Naive thymus-derived CD4-positive, alpha-beta T cell (primary cell): ENCODE measurements at regions not wholly inside any gene's neighbourhood (a gene's known extent, or its start where the extent isn't known, plus 50 kb on each side); places are given as distances from the start of the nearest gene placed in this dataset.

Experiments used
- ATAC-seq: fragments of 150-1000 bp; cut with Tn5 transposase; 2 replicates; pipeline ENCODE4 v1.10.0; 2021; ENCODE audit warnings: mild to moderate bottlenecking, moderate library complexity
- CTCF ChIA-PET: fragments of 350-600 bp; sonication (Branson Sonifier 250); formaldehyde crosslinking; loops from one replicate; lab custom pipeline; 2021; ENCODE audit warnings: antibody characterized with exemption; lab: Charles Lee
- POLR2A ChIA-PET: fragments of 350-600 bp; sonication (Branson Sonifier 250); formaldehyde crosslinking; loops from one replicate; lab custom pipeline; 2021; ENCODE audit warnings: antibody characterized with exemption, inconsistent platforms; lab: Charles Lee
- DNase-seq, 9 donors: peaks; one replicate each; pipeline versions ENCODE4 v3.0.0 to v3.0.0-alpha.2; 2020 to 2022; ENCODE audit warnings: mixed read lengths in 1 of 9
- H3K27ac ChIP-seq: one replicate; pipeline ENCODE4 v1.7.0; 2013; ENCODE audit warnings: mild to moderate bottlenecking, low read depth, low read length, moderate library complexity
- H3K27me3 ChIP-seq, 2 donors: one replicate each; pipeline ENCODE4 v1.7.0; 2013; ENCODE audit warnings: low read length in 2 of 2, mild to moderate bottlenecking in 2 of 2, moderate library complexity in 2 of 2; ENCODE audit not compliant: control insufficient read depth in 2 of 2, insufficient read depth in 2 of 2
- H3K36me3 ChIP-seq, 3 experiments: 1 replicate in 2 of 3; 2 replicates in 1 of 3; pipeline ENCODE4 v1.7.0; 2013; ENCODE audit warnings: low read length in 3 of 3, mild to moderate bottlenecking in 3 of 3, moderate library complexity in 1 of 3; ENCODE audit not compliant: insufficient read depth in 3 of 3, control insufficient read depth in 2 of 3
- H3K4me1 ChIP-seq, 2 donors: one replicate each; pipeline ENCODE4 v1.7.0; 2013; ENCODE audit warnings: low read length in 2 of 2, mild to moderate bottlenecking in 2 of 2, moderate library complexity in 1 of 2; ENCODE audit not compliant: control insufficient read depth in 2 of 2, insufficient read depth in 2 of 2
- H3K4me3 ChIP-seq: 2 replicates; pipeline ENCODE4 v1.7.0; 2013; ENCODE audit warnings: mild to moderate bottlenecking, low read length
- H3K9me3 ChIP-seq, 3 experiments: 1 replicate in 2 of 3; 2 replicates in 1 of 3; pipeline ENCODE4 v1.7.0; 2013; ENCODE audit warnings: low read length in 3 of 3; ENCODE audit not compliant: control insufficient read depth in 2 of 3
- H3K27ac Mint-ChIP-seq, 9 donors: one replicate each; pipeline ENCODE4 v1.8.0; 2020 to 2022; ENCODE audit warnings: mixed read lengths in 9 of 9, mild to moderate bottlenecking in 8 of 9, moderate library complexity in 5 of 9, inconsistent platforms in 2 of 9
- H3K27me3 Mint-ChIP-seq, 5 donors: one replicate each; pipeline ENCODE4 v1.8.0; 2021 to 2022; ENCODE audit warnings: mixed read lengths in 5 of 5, mild to moderate bottlenecking in 1 of 5
- H3K36me3 Mint-ChIP-seq, 5 donors: one replicate each; pipeline ENCODE4 v1.8.0; 2020 to 2022; ENCODE audit warnings: mixed read lengths in 5 of 5, mild to moderate bottlenecking in 3 of 5, inconsistent platforms in 1 of 5
- H3K4me1 Mint-ChIP-seq, 7 donors: one replicate each; pipeline ENCODE4 v1.8.0; 2020 to 2022; ENCODE audit warnings: mixed read lengths in 7 of 7, mild to moderate bottlenecking in 3 of 7, inconsistent platforms in 1 of 7
- H3K4me3 Mint-ChIP-seq, 10 donors: one replicate each; pipeline ENCODE4 v1.8.0; 2020 to 2022; ENCODE audit warnings: mild to moderate bottlenecking in 10 of 10, mixed read lengths in 10 of 10, moderate library complexity in 6 of 10, inconsistent platforms in 2 of 10
- H3K9me3 Mint-ChIP-seq, 11 donors: one replicate each; pipeline ENCODE4 v1.8.0; 2020 to 2022; ENCODE audit warnings: mixed read lengths in 11 of 11, mild to moderate bottlenecking in 4 of 11, inconsistent platforms in 1 of 11, moderate library complexity in 1 of 11
- intact Hi-C, 2 donors: fragments of 100-400 bp; cut with micrococcal nuclease; formaldehyde crosslinking; loops; one replicate each; pipeline ENCODE4 v1.15.1; 2023

- peaks cover 0 to 5% (median 3%) of the 10 kb centered on the region in 5 donors for H3K27me3 Mint-ChIP-seq
- POLR2A ChIA-PET = no interaction called here
- H3K9me3 ChIP-seq = no peaks in the 10 kb centered on the region
- no peak for DNase-seq
- no peak overlapping the region for H3K27ac Mint-ChIP-seq
- H3K36me3 Mint-ChIP-seq = no peaks in the 10 kb centered on the region
- no peaks in the 10 kb centered on the region for H3K4me1 Mint-ChIP-seq
- H3K27ac ChIP-seq = no peak overlapping the region
- H3K36me3 ChIP-seq = no peaks in the 10 kb centered on the region
- intact Hi-C loops = no loop called here
- no peaks in the 10 kb centered on the region for H3K4me1 ChIP-seq
- no peak overlapping the region for H3K4me3 Mint-ChIP-seq
- no peak overlapping the region for H3K4me3 ChIP-seq
- CTCF ChIA-PET = no interaction called here
- no peaks in the 10 kb centered on the region for H3K27me3 ChIP-seq
- ATAC-seq = no peak
- H3K9me3 Mint-ChIP-seq = peaks cover 0 to 6% (median under 1%) of the 10 kb centered on the region in 11 donors
Observed at GRCh38 chr1:194537521-194537920, 1351.1 kb upstream of the B3GALT2 start.

DNA sequence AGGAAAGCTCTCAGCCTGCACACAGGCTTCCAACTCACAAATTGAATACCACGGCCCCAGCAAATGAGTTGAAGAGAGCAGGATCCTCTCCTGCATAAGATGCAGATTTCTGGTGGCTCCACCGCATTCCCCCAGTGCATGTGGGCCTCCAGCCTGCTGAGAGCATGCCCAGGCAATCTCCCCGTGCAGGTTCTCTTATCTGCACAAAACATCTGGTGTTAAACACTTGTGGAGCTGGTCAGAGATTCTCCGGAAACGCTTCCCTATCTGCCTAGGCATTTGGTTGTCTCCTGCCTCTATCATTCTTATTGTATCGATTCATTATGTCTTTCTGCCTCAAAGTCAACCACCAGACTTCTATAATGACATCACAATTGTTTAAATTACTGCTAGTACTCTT is 1349.0 kb upstream of the B3GALT2 start:
- H3K4me1 ChIP-seq = no peaks in the 10 kb centered on the region
- H3K36me3 ChIP-seq = no peaks in the 10 kb centered on the region
- H3K27ac ChIP-seq = no peak overlapping the region
- ChIA-PET POLR2A (no interaction called here), CTCF (no interaction called here)
- peaks cover 0 to 5% (median 3%) of the 10 kb centered on the region in 5 donors for H3K27me3 Mint-ChIP-seq
- no peak for ATAC-seq
- H3K27ac Mint-ChIP-seq = no peak overlapping the region
- H3K36me3 Mint-ChIP-seq = no peaks in the 10 kb centered on the region
- no peak overlapping the region for H3K4me3 Mint-ChIP-seq
- no peaks in the 10 kb centered on the region for H3K4me1 Mint-ChIP-seq
- DNase-seq = no peak
- peaks cover 0 to 4% (median 0%) of the 10 kb centered on the region in 11 donors for H3K9me3 Mint-ChIP-seq
- intact Hi-C loops = no loop called here
- no peaks in the 10 kb centered on the region for H3K9me3 ChIP-seq
- H3K27me3 ChIP-seq = no peaks in the 10 kb centered on the region
- no peak overlapping the region for H3K4me3 ChIP-seq

GRCh38 chr1:194534784-194535183 is 1348.4 kb upstream of the B3GALT2 start:
- H3K36me3 ChIP-seq = no peaks in the 10 kb centered on the region
- Mint-ChIP-seq H3K27me3 (peaks cover 0 to 5% (median 3%) of the 10 kb centered on the region in 5 donors), H3K36me3 (no peaks in the 10 kb centered on the region), H3K9me3 (peaks cover 0 to 4% (median 0%) of the 10 kb centered on the region in 11 donors), H3K4me1 (no peaks in the 10 kb centered on the region), H3K27ac (no peak overlapping the region), H3K4me3 (no peak overlapping the region)
- ChIA-PET CTCF (no interaction called here), POLR2A (no interaction called here)
- intact Hi-C loops = no loop called here
- H3K27me3 ChIP-seq = no peaks in the 10 kb centered on the region
- no peak for DNase-seq
- no peaks in the 10 kb centered on the region for H3K9me3 ChIP-seq
- no peaks in the 10 kb centered on the region for H3K4me1 ChIP-seq
- no peak overlapping the region for H3K4me3 ChIP-seq
- no peak overlapping the region for H3K27ac ChIP-seq
- no peak for ATAC-seq

DNA sequence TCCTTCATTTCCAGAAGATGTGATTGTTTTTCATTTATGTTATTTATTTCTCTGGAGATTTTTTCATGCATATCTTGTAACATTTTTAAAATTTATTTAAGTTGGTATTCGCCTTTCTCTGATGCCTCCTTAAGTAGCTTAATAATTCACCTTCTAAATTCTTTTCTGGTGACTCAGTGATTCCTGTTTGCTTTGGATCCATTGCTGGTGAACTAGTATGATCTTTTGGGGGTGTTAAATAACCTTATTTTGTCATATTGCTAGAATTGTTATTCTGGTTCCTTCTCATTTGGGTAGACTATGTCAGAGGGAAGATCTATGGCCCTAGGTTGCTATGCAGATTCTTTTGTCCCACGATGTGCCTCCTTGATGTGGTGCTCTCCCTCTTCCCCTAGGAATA is 1347.2 kb upstream of the B3GALT2 start:
- no peak overlapping the region for H3K4me3 Mint-ChIP-seq
- intact Hi-C loops = no loop called here
- H3K9me3 ChIP-seq = no peaks in the 10 kb centered on the region
- H3K27me3 Mint-ChIP-seq = peaks cover 0 to 5% (median 3%) of the 10 kb centered on the region in 5 donors
- H3K27ac ChIP-seq = no peak overlapping the region
- no peaks in the 10 kb centered on the region for H3K4me1 ChIP-seq
- no peaks in the 10 kb centered on the region for H3K36me3 ChIP-seq
- H3K27ac Mint-ChIP-seq = no peak overlapping the region
- CTCF ChIA-PET = no interaction called here
- no peaks in the 10 kb centered on the region for H3K36me3 Mint-ChIP-seq
- DNase-seq (no peak), ATAC-seq (no peak)
- POLR2A ChIA-PET = no interaction called here
- no peaks in the 10 kb centered on the region for H3K27me3 ChIP-seq
- H3K4me3 ChIP-seq = no peak overlapping the region
- peaks cover 0 to 4% (median 0%) of the 10 kb centered on the region in 11 donors for H3K9me3 Mint-ChIP-seq
- no peaks in the 10 kb centered on the region for H3K4me1 Mint-ChIP-seq

DNA sequence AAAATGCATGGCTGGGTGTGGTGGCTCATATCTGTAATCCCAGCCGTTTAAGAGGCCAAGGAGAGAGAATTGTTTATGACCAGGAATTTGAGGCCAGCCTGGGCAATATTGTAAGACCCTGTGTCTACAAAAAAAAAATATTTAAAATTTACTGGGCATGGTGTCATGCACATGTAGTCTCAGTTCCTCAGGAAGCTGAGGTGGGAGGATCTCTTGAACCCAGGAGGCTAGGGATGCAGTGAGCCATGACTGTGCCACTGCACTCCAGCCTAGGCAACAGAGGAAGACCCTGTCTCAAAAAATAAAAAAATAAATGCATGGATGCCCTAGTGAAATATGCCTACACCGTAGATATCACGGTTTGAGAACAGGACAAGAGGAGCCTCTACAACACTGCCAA is 1331.2 kb upstream of the B3GALT2 start:
- no peaks in the 10 kb centered on the region for H3K4me1 ChIP-seq
- CTCF ChIA-PET = no interaction called here
- intact Hi-C loops = loop anchor here in 1 of 2 donors (5.0 kb wide), 1 partner anchor 50 kb away; no protein-coding TSS in a partner anchor
- H3K36me3 ChIP-seq = no peaks in the 10 kb centered on the region
- no peaks in the 10 kb centered on the region for H3K4me1 Mint-ChIP-seq
- POLR2A ChIA-PET = no interaction called here
- no peak for DNase-seq
- no peaks in the 10 kb centered on the region for H3K27me3 ChIP-seq
- H3K9me3 Mint-ChIP-seq = no peaks in the 10 kb centered on the region
- no peak overlapping the region for H3K27ac Mint-ChIP-seq
- H3K36me3 Mint-ChIP-seq = no peaks in the 10 kb centered on the region
- H3K4me3 Mint-ChIP-seq = no peak overlapping the region
- H3K27ac ChIP-seq = no peak overlapping the region
- no peaks in the 10 kb centered on the region for H3K27me3 Mint-ChIP-seq
- H3K9me3 ChIP-seq = no peaks in the 10 kb centered on the region
- no peak overlapping the region for H3K4me3 ChIP-seq
- no peak for ATAC-seq

- no peaks in the 10 kb centered on the region for H3K4me1 Mint-ChIP-seq
- H3K9me3 Mint-ChIP-seq = peaks cover 0 to 8% (median 2%) of the 10 kb centered on the region in 11 donors
- H3K27ac ChIP-seq = no peak overlapping the region
- H3K27me3 Mint-ChIP-seq = no peaks in the 10 kb centered on the region
- no peak overlapping the region for H3K27ac Mint-ChIP-seq
- ChIA-PET CTCF (no interaction called here), POLR2A (no interaction called here)
- no peak overlapping the region for H3K4me3 Mint-ChIP-seq
- ATAC-seq = no peak
- DNase-seq = no peak
- no peaks in the 10 kb centered on the region for H3K4me1 ChIP-seq
- H3K36me3 ChIP-seq = no peaks in the 10 kb centered on the region
- no peaks in the 10 kb centered on the region for H3K9me3 ChIP-seq
- no peak overlapping the region for H3K4me3 ChIP-seq
- intact Hi-C loops = loop anchor here in 1 of 2 donors (5.0 kb wide), 1 partner anchor 51 kb away; no protein-coding TSS in a partner anchor
- H3K36me3 Mint-ChIP-seq = no peaks in the 10 kb centered on the region
- H3K27me3 ChIP-seq = no peaks in the 10 kb centered on the region
Observed at GRCh38 chr1:194515916-194516315, 1329.5 kb upstream of the B3GALT2 start.

DNA sequence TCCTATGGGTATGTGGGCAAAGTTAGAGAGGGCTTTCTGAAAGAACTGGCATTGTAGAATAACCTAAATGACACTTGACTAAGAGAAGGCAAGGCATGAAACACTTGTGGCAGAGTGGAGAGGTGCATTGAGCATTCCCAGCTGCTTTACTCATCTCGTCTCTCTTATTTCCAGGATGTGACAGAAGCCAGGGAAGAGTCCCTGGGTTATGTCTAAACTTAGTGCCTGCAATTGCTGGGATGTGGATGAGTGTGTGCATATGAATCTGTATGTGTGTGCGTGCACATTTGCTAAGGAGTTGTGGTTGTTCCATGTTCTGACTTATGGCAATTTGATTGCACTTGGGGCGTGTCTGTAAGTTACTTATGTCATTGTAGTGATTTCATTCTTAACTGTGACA is 1326.5 kb upstream of the B3GALT2 start:
- H3K9me3 ChIP-seq = no peaks in the 10 kb centered on the region
- Mint-ChIP-seq H3K27ac (no peak overlapping the region), H3K4me3 (no peak overlapping the region), H3K9me3 (peaks cover 0 to 21% (median 8%) of the 10 kb centered on the region in 11 donors), H3K4me1 (no peaks in the 10 kb centered on the region), H3K27me3 (no peaks in the 10 kb centered on the region), H3K36me3 (peaks cover 0 to 4% (median 0%) of the 10 kb centered on the region in 5 donors)
- H3K4me1 ChIP-seq = no peaks in the 10 kb centered on the region
- no peak for DNase-seq
- CTCF ChIA-PET = no interaction called here
- intact Hi-C loops = no loop called here
- no peak overlapping the region for H3K4me3 ChIP-seq
- ATAC-seq = no peak
- no peaks in the 10 kb centered on the region for H3K36me3 ChIP-seq
- H3K27me3 ChIP-seq = no peaks in the 10 kb centered on the region
- POLR2A ChIA-PET = no interaction called here
- H3K27ac ChIP-seq = no peak overlapping the region
